Fibroblast of the conjunctiva (primary cell): ENCODE measurements at regions not wholly inside any gene's neighbourhood (a gene's known extent, or its start where the extent isn't known, plus 50 kb on each side); places are given as distances from the start of the nearest gene placed in this dataset.
"Not testable (repeated sequence)": the region's sequence is repeated elsewhere in the genome, so short reads cannot be mapped to it uniquely, and the experiment has no call there.

Experiments
- DNase-seq: peaks from one replicate; pipeline ENCODE4 v3.0.0-alpha.2; 2010; ENCODE audit warnings: low read depth

GRCh38 chr12:34097213-34097612 lies 74.9 kb downstream of the ALG10 start:
- DNase-seq, result no peak

- no peak for DNase-seq
Observed at GRCh38 chr12:34105392-34105933, 83.2 kb downstream of the ALG10 start.

GRCh38 chr12:34106172-34106571 lies 83.9 kb downstream of the ALG10 start:
- no peak for DNase-seq

GRCh38 chr12:34107016-34107415 lies 84.7 kb downstream of the ALG10 start:
- DNase-seq, result no peak

GRCh38 chr12:34107781-34108404 lies 85.6 kb downstream of the ALG10 start:
- no peak for DNase-seq

GRCh38 chr12:34108405-34108803 lies 86.1 kb downstream of the ALG10 start:
- no peak for DNase-seq

GRCh38 chr12:34108967-34109366 lies 86.7 kb downstream of the ALG10 start:
- DNase-seq, result no peak

- DNase-seq, result no peak
Observed at GRCh38 chr12:34109390-34109789, 87.1 kb downstream of the ALG10 start.

- DNase-seq, result not testable (repeated sequence)
Observed at GRCh38 chr12:34109909-34110531, 87.7 kb downstream of the ALG10 start.

GRCh38 chr12:34119366-34119765 lies 97.1 kb downstream of the ALG10 start:
- DNase-seq, result no peak

- no peak for DNase-seq
Observed at GRCh38 chr12:34121360-34121759, 99.1 kb downstream of the ALG10 start.

- DNase-seq, result not testable (repeated sequence)
Observed at GRCh38 chr12:34123092-34123491, 100.8 kb downstream of the ALG10 start.

GRCh38 chr12:34124608-34125007 lies 102.3 kb downstream of the ALG10 start:
- DNase-seq, result no peak

- no peak for DNase-seq
Observed at GRCh38 chr12:34126239-34126641, 103.9 kb downstream of the ALG10 start.

GRCh38 chr12:34126805-34127204 lies 104.5 kb downstream of the ALG10 start:
- no peak for DNase-seq

- DNase-seq, result not testable (repeated sequence)
Observed at GRCh38 chr12:34127379-34127778, 105.1 kb downstream of the ALG10 start.

GRCh38 chr12:34142430-34142829 lies 120.1 kb downstream of the ALG10 start:
- DNase-seq, result no peak

- no peak for DNase-seq
Observed at GRCh38 chr12:34151019-34151418, 128.7 kb downstream of the ALG10 start.

- DNase-seq, result no peak
Observed at GRCh38 chr12:34163443-34163842, 141.1 kb downstream of the ALG10 start.

- no peak for DNase-seq
Observed at GRCh38 chr12:34166427-34167060, 144.2 kb downstream of the ALG10 start.

GRCh38 chr12:34168507-34168906 lies 146.2 kb downstream of the ALG10 start:
- not testable (repeated sequence) for DNase-seq

- DNase-seq, result no peak
Observed at GRCh38 chr12:34186492-34186891, 164.2 kb downstream of the ALG10 start.

GRCh38 chr12:34188974-34189373 lies 166.7 kb downstream of the ALG10 start:
- no peak for DNase-seq
